ENCODE measurements at regions not wholly inside any gene's neighbourhood (a gene's known extent, or its start where the extent isn't known, plus 50 kb on each side); places are given as distances from the start of the nearest gene placed in this dataset.

DNA sequence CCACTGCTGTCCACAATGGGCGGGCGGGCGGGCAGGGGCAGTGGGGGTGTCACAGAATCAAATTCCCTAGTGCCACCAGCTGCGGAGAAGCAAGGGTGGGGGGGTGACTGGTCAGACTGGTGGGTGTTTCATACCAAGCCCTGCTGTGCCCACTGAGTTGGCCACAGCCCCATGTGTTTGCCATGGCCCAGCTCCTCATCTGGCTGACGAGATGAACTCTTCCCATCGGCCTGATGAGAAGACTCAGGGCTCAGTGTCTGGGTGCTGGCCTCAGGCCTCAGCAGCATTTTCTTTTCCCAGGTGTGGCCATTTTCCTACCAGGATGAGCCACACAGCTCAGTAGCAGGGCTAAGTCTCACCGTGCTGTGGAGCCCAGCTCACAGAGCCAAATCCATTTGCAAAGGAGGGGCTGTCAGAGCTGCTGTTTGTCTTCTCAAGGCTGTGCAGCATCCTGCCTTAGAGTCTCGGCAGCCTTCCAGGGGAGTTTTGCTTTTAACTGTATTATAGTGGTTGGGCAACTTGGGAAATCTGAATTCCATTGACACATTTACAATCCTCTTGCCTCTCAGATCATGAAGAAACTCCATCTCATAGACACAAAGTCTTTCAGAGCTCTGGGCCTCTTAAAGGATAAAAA lies 176.8 kb downstream of the ABHD5 start:
- DNase-seq, result no peak

DNA sequence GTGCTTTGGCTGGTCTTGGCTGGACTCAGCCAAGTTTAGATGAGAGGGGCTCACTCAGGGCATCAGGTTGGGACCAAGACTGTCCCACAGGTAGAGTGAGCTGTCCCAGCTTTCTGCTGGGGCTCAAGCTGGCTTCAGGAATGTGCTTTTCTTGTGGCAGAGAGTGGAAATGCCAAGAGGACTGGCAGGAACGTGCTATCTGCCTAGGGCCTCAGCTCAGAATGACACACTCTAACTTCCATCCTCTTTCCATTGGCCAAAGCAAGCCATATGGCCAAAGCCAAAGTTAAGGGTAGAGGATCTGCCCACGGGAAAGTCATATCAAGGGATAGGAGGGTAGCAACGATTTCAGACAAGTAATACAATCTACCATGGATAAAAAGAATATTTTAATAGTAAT lies 178.8 kb downstream of the ABHD5 start:
- no peak for DNase-seq

DNA sequence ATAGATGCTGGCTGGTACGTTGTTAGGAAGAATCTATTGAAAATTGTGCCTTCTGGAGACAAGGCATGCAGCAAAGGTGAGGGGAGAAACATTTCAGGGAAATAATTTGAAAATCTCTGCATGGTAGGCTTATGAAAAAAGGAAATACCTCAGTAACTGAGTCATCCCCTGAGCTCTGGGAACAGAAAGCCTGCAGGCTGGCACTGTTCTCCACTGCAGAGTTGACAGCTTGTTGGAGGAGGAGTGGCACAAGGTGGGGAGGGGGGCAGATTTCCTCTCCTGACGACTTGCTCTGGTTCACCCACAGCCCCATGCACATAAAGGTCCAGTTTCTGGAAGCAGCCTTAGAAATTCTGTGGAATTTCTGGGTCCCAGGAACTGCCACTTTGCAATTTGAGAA lies 179.4 kb downstream of the ABHD5 start:
- DNase-seq, result no peak

DNA sequence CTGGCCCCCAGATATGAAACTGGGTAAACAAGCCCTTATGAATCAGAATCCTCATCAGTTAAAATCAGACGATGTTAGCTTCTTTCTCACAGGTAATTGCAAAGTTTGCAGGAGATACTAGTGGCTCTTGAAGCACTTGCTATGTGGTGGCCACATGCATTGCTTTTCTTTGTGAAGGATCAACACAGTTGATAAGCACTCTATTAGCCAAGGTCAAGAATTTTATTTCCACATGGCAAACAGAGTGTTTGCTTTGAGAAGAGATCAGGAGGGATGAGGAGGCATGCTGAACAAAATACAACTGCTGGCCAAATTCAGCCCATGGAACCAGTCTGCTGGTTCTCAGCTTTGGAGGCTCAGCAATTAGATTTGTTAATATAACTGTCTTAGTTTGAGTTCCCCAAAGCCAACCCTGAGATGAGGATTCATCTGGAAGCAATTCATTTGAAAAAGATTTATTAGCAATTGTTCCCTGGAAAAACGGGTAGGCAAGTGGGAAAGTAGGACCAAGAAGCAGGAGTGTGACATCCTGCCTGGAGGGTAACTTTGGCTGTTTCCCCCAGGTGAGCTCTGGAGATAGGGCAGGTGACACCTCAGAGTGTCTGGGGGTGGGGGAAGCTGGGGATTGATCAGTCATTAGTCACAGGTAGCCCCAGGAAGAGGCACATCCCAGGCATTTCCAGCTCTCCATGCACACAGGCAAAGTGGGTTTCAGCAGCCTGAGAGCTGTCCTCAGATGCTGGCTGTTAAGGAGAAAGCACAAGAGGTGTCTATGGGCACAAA lies 180.3 kb downstream of the ABHD5 start:
- no peak for DNase-seq

DNA sequence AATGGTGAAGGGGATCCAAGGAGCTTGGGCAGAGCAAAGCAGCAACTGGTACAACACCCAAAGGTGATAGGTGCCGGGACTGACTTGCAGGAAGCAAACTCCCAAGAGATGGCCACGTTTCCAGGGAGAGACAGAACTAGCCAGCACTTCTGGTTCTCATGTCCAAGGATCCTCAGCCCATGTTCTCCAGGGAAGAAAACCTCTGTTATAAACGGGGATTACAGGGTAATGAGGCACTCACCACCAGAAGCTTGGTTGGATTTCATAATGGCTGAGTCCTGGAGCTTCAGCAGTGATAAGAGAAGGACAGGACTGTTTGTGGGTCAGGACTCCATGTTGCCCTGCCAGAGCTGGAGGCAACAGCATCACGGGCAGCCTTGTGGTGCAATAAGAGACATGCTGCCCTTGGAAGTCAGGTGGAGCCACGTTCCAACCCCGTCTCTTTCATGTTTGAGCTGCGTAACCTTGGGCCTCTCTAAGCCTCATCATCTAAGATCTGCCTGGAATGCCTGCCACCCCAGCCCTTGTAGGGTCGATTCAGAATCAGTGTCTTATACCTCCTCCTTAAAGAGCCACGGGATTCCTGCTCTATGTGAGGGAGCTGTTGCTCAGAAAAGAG lies 181.0 kb downstream of the ABHD5 start:
- DNase-seq, result no peak

DNA sequence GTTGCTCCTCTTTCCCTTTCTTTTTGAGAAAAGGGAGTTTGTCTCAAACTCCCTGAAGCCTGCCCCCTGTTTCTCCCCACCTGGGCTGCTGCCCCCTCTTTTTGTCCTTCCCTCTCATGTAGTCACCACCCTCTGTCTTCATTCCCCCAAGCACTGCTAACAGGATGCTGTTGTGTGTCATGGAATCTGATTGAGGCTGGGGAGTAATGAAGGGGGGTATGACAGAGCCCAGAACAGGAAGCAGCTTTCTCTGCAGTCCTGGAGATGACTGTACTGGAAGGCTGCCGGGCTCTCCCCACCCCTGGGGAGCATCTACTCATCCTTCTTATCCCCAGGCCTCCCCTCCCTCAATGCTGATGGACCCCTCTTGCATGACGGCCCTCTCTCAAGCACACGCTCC lies 181.6 kb downstream of the ABHD5 start:
- DNase-seq, result no peak

DNA sequence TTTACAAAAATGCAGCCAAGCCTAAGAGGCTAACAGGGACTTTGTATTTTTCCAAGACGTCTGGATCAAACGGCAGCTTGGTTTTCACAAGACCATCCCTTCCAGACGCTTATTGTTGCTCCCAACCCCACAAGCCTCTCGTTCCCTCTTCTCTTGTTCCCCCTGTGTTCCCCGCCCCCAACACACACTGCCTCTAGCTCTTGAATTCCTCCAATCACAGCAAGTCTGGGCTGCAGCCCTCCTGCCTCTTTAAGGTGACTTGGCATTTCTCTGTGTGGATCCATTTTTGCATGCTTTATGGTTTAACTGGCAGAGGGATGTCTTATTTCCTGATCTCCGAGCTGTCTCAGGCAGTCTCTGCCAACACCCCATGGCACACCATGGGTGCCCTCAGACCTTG lies 182.2 kb downstream of the ABHD5 start:
- no peak for DNase-seq

DNA sequence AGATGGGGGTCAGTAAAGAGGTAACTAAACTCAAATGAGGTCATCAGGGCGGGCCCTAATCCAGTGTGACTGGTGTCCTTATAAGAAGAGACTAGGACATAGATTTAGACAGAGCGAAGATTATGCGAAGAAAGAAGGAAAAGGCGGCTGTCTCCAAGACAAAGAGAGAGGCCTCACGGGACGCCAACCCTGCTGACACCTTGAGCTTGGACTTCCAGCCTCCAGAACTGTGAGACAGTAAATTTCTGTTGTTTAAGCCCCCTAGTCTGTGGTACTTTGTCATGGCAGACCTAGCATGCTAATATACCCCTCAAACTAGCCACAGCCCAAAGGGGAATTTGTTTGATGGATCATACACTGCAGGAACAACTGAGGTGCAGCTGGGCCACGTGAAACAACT lies 183.0 kb downstream of the ABHD5 start:
- no peak for DNase-seq

DNA sequence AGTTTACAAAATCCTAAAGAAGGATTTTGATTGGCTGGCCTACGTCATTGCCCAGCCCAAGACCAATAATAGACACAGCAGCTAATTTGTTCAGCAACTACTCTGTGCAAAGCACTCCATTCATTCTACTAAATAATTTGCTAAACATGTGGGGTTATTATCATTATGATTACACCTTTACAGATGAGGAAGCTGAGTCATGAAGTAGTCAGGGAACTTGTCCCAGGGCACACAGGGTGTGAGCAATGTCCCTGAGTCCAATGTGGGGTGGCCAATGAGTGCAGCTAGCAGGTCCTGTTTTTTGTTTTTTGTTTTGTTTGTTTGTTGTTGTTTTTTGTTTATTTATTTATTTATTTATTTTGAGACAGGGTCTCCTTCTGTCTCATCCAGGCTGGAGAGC lies 183.6 kb downstream of the ABHD5 start:
- DNase-seq, result no peak

DNA sequence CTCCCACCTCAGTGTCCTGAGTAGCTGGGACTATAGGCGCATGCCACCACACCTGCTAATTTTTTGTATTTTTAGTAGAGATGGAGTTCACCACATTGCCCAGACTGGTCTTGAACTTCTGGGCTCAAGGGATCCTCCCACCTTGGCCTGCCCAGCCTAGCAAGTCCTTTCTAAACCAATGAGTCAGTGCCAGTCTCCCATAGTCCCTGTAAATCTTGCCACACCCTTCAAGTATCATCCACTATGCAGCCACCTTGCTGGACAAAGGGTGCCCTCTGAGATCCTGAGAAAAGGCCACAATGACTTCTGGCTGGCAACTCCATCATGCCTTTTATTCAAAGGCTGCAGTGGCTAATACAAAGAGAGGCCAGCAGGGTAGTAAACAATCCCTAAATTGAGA lies 184.0 kb downstream of the ABHD5 start:
- DNase-seq, result no peak

DNA sequence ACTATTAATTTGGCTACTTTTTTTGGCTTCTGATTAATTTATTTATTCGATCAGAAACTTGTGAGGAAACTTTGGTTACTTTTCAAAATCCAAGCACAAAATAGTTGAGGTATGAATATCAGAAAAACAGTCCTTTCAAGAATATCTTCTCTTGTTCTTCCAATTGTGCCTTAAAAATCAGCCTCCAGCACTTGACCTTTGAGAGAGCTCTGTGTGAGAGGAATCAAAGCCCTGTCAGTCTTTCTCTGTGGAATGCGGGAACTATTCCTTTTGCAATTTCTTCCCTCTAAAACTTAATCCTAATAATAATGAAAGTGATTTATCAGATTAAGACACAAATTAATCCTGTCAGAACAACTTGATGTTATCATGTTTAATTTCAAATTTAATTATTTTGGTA lies 185.9 kb downstream of the ABHD5 start:
- DNase-seq, result no peak

DNA sequence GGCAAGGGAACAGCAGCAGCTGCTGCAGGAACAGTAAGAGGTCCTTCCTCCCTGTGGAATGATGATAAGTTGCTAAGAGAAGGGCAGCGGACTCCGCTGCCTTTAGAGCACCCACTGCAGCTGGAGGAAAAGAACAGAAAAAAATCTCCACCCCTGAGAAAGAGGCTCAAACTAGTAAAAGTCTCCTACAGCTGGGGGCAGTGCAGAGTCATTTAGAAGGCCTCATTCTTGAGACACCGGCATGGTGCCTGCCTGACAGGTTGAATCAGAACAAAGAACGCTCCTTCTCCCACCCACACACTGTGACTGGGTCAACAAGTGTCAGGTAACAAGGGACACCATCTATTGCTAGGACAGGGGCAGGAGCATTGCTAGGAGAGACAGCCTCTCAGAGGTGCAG lies 188.4 kb downstream of the ABHD5 start:
- no peak for DNase-seq

DNA sequence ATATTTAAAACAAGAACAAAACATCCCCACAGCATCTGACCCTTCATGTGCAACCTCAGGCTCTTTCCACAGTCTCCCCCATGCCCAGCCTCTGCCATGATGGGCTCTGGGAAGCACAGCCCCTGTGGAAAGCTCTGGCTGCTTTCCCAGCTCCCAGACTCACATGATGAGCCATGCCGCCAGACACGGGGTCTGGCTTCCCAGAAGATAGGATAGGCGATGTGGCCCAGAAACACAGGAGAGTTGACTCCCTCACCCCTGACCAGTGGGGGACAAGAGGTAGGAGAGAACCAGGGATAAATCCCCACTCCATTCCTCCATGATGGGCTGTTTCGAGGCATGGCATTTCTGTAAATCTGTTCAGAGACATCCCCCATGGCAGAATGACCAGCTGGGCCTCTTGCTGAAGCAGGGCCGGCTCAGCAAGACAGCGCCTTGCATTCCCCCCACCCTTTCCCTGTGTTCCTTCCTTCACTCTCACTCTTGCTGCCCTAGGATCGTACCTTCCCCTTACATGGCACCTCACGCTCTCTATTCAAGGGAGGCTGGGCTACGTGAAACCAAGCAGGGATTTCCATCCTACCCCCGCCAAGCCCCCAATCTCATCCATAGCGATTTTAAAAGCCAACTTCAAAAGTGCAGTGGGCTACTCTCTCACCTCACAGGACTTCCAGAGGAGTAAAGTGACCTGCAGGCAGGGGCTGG lies 192.4 kb downstream of the ABHD5 start:
- no peak for DNase-seq

DNA sequence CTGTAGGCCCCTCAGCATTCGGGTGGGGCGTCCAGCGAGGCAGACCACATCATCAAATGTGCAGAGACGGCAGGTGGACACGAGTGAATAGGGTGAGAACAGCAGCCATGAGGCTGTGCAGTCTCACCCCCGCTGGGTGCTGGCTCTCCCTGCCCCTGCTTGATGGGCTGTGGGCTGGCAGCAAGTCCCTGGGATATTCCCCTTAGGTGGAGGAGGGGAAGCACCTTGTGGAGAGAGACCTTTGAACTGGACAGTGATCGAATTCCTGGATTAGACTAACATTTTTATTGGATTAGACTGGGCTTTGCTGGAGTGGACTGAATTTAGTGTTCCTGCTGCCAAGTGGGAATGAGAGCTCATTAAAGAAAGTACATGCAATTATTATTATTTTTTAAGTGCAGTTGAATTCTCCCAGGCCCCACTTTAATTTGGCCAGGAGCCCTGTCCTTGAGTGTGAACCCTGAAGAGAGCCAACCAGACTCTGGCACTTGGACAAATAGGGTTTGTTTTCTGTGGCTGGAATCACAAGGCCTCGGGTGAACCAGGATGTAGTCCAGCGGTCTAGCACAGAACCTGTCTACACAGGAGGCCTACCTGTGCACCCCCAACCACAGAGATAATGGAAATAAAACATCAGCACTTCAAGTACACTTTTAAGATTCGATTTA lies 193.1 kb downstream of the ABHD5 start:
- no peak for DNase-seq

DNA sequence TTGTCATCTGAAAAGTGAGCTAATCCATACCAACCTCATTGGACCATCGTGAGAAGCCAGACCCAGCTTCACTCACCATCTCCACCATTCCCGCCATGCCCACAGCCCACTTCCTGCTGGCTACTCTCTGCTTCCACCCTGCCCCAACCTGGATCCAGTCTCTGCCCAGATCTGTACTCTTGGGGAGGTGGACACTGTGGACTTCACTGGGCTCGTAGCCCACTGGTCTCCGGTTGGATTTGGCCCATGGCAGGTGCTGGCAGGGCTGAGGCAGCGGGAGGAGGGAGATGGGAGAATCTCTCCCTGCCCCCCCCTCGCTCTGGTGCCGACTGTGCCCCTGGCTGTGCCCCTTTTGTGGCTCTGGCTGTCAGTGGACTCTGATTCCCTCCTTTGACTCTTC lies 193.8 kb downstream of the ABHD5 start:
- no peak for DNase-seq

DNA sequence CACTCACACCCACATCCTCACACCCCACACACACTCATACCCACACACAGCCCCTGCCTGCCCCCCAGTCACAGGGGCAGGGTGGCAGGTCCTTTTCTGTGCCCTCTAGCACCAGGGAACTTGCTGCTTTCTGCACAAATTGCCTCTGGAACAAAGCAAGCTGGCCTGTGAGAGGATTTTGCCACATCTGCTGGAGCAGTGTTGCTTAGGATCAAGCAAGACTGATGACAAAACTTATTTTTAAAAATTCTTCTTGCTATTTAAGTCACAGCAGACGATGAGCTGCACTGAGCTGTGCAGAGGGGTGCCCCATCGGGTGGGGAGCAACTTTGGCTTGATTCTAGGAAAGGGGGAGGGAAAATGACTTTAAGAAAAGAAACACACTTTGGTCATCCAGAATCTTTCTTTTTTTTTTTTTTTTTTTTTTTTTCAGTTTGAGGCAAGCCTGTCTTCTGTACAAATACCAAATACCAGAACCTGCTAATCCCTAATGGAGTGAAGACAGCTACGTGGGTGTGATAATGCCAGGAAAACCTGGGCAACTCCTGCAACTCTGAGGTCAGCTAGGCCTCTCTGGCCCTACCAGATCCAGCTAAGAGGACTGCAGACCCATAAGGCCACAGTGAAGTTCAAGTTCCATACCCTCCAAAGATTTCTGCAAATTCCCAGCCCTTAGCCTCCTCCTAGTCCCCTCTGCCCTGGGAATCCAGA lies 195.3 kb downstream of the ABHD5 start:
- DNase-seq, result no peak

DNA sequence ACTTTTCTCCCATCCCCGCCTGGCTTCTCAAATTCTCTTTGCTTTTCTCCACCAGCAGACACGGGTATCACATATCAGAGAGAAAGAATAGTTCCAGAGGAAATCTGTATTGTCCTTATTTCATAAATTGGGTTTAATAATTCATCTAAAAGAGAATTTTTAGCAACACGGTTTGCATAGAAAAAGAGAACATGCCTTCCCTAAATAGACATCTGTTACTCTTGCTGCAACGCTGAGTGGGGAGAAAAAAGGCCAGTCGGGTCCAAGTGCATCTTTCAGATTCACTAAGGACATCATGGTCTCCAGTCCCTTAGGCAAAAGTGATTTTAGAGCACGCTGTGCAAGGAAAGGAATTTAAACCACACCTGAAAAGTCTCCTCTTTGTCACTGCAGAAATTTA lies 201.3 kb downstream of the ABHD5 start:
- no peak for DNase-seq

DNA sequence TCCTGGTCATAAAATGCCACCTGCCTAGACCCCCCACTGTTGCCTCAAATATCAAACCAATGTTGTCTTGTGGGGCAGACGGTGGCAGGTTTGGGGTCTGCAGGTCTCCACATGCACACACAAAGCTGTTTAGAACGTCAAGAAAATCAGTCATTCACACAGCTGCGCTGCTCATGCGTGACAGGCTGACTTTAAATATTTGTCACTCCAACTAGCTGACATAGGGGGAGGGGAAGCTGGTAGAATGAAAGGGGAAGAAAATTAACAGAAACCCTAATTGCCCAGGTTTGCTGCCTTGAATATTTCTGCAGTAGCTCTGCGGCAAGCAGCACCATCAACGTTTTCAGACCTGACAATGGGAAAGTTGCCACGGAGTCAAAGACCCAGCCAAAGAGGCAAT lies 201.8 kb downstream of the ABHD5 start:
- DNase-seq, result no peak

DNA sequence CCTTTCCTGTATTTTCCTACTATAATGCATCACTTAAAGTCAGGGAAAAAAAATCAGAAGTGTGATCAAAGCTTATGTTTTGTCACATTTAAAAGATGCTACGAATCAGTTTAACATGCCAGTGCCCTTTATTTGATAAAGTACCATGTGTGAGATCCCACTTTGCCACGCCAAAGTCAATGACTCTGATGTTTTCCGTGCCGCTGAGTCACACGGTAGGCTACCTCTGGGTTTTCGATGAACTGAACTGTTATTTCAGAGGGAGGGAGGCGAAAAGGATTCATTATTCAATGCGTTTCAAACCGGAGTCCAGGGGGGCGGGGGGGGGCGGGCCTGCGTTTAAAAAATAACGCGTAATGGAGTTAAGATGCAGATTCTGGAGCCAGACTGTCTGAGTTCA lies 203.0 kb downstream of the ABHD5 start:
- no peak for DNase-seq

DNA sequence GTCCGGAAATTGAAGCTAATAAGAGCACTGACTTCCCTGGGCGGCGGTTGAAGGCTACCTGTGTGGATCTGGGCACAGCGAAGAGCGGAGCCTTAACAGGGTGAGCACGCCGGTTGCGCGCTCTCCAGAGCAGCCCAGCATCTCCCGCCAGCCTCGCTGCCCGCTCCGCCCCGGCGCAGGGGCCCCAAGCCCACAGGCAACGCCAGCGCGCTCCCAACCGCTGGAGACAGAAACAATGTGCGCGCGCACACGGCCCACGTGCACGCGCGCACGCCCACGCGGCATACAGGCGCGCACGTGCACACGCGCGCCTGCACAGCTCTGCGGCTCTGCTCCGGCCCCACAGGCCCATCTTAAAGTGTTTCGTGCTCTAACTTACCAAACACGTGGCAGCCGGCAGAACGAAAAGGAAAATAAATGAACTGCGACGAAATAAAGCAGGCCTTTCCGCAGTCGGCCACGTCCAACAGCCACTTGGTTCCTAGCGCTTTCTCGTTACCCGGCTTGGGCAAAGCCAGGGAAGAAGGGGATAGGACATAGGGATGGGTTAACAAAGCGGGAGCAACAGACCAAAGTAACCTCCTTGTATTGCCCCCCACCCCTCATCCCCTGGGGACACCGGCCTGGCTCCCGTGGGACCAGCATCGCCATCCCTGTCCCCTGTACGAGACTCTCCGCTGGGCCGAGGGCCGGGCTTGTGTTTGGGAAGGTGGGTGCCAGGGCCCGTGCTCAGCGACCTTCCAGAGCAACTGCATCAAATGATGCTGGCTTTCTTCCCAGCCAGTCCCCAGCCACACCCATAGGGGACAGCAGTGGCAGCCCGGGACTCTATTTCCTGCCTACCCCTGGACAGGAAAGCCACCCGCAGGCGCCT lies 203.7 kb downstream of the ABHD5 start:
- DNase-seq, result no peak

DNA sequence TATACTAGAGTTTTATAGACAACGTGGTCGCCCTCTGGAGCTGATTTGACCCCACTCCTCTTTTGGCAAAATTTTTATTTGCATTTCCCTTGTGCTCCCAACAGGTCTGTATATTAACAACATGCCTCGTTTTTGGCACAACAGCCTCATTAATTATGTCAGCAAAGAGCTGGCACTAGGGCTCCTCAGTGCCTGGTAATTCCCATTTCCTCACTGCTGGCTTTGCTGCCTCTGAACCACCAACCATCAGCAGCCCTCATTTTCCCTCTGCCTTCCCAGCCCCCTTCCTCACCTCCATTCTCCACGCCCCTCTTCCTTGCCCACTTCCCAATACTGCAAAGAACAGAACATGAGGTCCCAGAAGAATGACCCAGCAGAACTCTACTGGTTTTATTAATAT lies 204.8 kb downstream of the ABHD5 start:
- DNase-seq, result no peak

DNA sequence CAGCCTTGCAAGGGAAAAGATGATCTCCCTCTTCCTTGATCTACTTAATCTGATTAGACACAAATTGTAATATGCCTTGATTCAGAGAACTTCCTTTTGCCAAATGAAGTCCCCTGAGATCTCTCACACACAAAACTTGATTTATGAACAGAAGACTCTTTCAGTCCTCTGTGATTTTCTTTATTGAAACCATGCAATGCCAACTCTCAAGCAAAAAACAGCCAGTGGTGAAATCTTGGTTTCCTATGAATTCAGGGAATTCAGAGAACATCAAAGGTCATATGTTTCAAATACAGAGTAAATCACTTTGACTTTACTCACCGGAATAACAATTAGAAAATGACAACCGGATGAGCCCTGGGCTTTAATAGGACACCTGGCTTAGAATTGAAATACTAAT lies 211.7 kb downstream of the ABHD5 start:
- no peak for DNase-seq
